ENCODE measurements at regions not wholly inside any gene's neighbourhood (a gene's known extent, or its start where the extent isn't known, plus 50 kb on each side); places are given as distances from the start of the nearest gene placed in this dataset.
"Not testable (repeated sequence)": the region's sequence is repeated elsewhere in the genome, so short reads cannot be mapped to it uniquely, and the experiment has no call there.

- DNase-seq, result no peak
Observed at GRCh38 chr22:22074634-22075381, 92.2 kb upstream of the TOP3B start.

- DNase-seq, result no peak
Observed at GRCh38 chr22:22073769-22074561, 91.4 kb upstream of the TOP3B start.

DNA sequence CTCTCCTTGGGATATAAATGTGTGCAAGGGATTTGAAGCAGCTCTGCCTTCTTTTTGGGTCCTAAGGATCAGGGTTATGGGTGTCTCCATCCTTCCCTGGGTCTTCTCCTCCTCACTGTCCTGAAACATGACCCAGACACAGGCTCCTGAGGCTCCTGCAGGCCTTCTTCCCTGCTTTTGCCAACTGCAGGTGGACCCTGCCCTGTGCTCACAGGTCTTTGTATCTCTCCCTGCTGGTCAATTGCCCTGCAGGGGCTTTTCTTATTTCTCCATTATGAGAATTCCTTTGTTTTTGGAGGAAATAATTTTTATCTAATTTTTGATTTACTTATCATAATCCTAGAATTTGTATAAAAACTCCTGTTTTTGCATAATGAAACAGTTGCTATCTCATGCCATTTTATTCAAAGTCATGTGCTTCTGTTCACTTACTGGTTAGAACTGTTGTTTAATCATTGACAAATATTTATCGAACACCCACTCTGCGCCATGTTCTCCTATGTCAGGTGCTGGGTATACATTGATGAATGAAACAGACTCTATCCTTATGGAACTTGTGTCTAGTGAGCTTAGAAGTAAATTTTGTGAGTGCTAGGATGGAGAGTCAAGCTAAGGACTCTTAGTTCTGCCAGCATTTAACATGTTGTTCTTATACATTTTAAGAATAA is 89.7 kb upstream of the TOP3B start:
- no peak for DNase-seq

- DNase-seq, result no peak
Observed at GRCh38 chr22:22071455-22071854, 88.9 kb upstream of the TOP3B start.

GRCh38 chr22:22070371-22070824 is 87.8 kb upstream of the TOP3B start:
- DNase-seq, result no peak

DNA sequence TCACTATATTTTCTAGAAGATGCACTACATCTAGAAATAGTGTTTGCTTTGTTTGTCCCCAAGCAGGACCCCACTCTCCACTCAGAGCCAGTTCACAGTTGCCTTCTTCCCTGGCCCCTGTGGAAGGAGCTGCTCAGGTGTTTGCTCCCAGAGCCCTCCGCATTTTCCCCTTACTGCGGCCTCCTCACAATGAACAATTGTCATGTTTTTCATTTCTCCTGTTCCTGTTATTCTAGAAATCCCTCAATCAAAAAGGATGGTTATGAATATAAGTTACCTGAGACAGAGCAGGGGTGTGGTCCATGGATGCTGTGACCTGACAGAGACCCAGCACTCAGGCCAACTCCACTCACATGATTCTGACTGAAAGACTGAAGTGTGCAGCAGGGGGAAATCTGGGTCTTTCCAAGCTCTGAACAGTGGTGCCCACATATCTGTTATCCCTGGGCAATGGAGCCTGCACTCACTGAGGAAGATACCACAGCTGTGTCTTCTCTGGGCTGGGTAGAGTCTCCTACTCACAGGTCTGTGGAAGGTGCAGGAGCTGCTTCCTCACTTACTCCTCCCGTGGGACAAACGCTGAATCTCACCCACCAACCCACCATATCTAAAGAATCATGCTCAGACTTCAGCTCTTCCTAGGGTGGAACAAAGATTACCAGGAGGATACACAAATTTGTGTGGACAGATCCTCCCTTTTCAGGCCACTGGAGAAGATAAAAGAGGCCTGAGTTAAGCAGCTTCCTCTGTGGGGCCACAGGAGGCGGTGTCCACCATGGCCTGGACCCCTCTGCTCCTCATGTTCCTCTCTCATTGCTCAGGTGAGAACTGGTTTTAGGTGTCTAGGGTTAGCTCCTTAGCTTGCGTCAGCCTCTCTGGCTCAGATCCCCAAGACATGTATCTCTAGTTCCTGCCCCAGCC is 87.1 kb upstream of the TOP3B start:
- DNase-seq, result no peak

DNA sequence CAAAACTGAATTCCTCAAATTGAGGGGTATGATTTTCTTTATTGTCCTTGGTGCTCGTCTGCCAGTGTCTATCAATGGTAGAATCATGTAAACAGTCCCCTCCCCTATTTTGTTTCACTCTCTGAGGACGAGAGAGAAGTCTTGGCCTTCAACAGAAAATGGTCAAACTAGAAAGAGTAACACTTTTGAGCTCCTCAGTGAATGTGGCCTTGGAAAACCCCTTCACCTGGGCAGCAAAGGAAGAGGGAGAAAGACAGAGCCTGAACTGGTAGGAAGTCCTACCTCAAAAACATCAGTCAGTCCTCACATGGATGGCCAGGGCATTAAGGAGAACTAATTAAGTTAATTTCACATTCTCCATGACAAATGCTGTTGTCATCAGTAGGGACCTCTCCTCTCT is 86.1 kb upstream of the TOP3B start:
- no peak for DNase-seq

DNA sequence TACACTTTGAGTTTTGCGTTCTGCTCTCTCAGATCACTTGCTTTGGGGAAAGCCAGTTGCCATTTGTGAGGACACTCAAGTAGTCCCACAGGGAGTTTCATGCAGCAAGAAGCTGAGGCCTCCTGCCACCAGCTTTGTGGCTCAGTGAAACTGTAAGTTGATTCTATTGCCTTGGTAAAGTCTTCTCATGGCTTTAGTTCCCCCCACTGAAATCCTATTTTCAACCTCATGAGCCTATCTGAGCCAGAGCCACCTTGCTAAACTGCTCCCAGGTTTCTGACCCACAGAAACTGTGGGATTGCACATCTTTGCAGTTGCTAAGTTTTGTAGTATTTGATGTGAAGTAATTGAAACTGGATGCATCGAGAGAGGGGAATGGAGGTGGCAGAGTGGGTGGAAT is 85.4 kb upstream of the TOP3B start:
- DNase-seq, result no peak

DNA sequence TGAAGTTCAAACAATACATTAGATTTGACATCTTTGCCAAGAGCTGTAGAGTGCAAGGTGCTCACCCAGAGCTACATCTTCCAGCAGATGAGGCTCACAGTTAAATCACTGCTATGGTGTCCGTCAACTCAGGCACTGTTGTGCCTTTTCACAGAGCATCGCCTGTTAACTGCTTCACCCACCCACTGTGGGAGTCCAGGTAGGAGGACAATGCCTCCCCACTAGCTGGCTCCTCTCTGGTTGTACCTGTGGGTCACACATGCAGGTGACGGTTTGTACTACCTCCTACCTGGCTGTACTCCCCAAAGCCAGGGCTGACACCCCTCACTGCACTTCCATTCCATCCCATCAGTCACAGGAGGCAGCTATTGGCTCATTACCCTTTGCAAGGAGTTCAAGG is 84.6 kb upstream of the TOP3B start:
- DNase-seq, result no peak

- DNase-seq, result no peak
Observed at GRCh38 chr22:22064580-22064979, 82.0 kb upstream of the TOP3B start.

DNA sequence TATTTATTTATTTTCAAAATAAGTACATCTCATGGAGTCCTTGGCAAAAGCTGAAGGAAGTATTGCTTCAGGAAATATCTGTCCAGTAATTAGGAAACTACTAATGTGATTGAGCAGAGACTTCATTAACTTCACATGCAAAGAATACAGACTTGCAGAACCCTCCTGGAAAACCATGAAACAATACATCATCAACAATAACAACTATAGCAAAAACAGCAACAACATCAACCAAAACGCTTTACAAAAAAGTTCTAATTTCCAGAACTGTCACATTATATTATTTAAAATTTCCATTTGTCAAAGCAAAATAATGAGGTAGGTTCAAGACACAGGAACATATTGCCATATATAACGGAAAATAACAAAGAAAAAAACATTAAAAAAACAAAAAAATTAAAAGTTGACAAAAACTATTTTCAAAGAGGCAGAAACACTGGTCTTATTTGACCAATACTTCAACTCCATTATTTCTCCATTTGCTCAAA is 79.8 kb upstream of the TOP3B start:
- no peak for DNase-seq

DNA sequence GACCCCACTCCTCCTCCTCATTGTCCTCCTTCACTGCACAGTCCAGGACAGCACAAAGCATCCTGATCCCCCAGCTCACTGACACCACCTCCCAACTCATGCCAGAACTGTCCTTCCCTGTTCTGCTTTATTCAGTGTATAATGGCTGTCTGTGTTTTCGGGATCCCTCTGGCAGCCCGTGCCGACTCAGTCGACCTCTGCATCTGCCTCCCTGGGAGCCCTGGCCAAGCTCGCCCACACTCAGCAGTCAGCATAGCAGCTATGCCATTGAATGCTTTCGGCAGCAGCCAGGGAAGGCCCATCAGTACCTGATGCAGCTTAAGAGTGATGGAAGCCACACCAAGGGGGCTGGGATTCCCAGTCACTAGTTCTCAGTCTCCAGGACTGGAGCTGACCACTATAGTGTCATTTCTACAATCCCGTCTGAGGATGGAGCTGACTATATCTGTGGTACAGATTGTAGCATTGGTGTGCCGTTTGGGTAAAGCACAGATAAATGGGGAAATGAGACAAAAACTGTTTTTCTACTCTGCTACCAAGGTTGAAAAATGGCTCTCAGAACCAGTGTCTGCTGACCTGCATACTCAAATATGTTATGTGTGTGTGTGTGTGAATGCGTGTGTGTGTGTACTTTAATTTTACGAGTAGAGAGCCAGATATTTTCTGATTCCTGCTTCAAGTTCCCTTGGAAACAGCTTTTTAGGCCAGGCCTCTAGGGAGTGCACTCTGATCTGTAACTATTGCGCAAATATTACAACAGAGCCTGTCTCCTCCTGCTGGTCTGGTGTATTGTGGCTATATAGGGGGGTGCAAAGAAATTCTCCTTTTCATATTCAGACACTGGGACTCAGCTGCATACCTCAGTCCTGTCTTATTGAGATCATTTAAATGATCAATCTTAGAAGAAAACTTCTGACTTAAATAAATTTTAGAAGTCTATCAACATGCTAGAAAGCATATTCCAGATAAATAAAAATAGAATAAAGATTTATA is 78.8 kb upstream of the TOP3B start:
- no peak for DNase-seq

GRCh38 chr22:22060200-22061084 is 77.9 kb upstream of the TOP3B start:
- DNase-seq, result peak; percentile 89

- DNase-seq, result no peak
Observed at GRCh38 chr22:22059291-22060002, 76.9 kb upstream of the TOP3B start.

- DNase-seq, result no peak
Observed at GRCh38 chr22:22058633-22059290, 76.2 kb upstream of the TOP3B start.

GRCh38 chr22:22057617-22058378 is 75.2 kb upstream of the TOP3B start:
- no peak for DNase-seq

GRCh38 chr22:22056809-22057594 is 74.4 kb upstream of the TOP3B start:
- not testable (repeated sequence) for DNase-seq
